Neuronal stem cell (in vitro differentiated cells): ENCODE measurements at regions not wholly inside any gene's neighbourhood (a gene's known extent, or its start where the extent isn't known, plus 50 kb on each side); places are given as distances from the start of the nearest gene placed in this dataset.
A peak's percentile ranks its signal among the peaks of the same experiment; 100 is the strongest.

Experiments
- DNase-seq: peaks from one replicate; pipeline ENCODE4 v3.0.0-alpha.2; 2013; ENCODE audit warnings: low spot score
- H2AFZ ChIP-seq: one replicate; pipeline ENCODE4 v1.6.1; 2013; ENCODE audit warnings: mild to moderate bottlenecking, low read length, inconsistent platforms
- H2AK5ac ChIP-seq: 2 replicates; pipeline ENCODE4 v1.6.1; 2013; ENCODE audit warnings: low read depth, mild to moderate bottlenecking, inconsistent platforms, low read length, moderate library complexity, mixed read lengths
- H2BK120ac ChIP-seq: 2 replicates; pipeline ENCODE4 v1.6.1; 2013; ENCODE audit warnings: low read depth, mild to moderate bottlenecking, inconsistent platforms, low read length, moderate library complexity, mixed read lengths
- H2BK12ac ChIP-seq: one replicate; pipeline ENCODE4 v1.6.1; 2013; ENCODE audit warnings: low read length, inconsistent platforms
- H2BK15ac ChIP-seq: 2 replicates; pipeline ENCODE4 v1.6.1; 2013; ENCODE audit warnings: mild to moderate bottlenecking, low read length, inconsistent platforms, mixed read lengths
- H2BK5ac ChIP-seq: one replicate; pipeline ENCODE4 v1.6.1; 2013; ENCODE audit warnings: inconsistent platforms, mild to moderate bottlenecking, low read length, moderate library complexity
- H3K14ac ChIP-seq: one replicate; pipeline ENCODE4 v1.6.1; 2013; ENCODE audit warnings: low read length, inconsistent platforms
- H3K18ac ChIP-seq: 2 replicates; pipeline ENCODE4 v1.6.1; 2013; ENCODE audit warnings: low read length, inconsistent platforms
- H3K23ac ChIP-seq: 2 replicates; pipeline ENCODE4 v1.6.1; 2013; ENCODE audit warnings: low read depth, mild to moderate bottlenecking, mixed read lengths, low read length, inconsistent platforms; ENCODE audit not compliant: poor library complexity
- H3K27ac ChIP-seq: replicated peaks from 3 replicates; pipeline ENCODE4 v1.5.1; 2013; ENCODE audit warnings: low read length, inconsistent platforms
- H3K27me3 ChIP-seq, 3 experiments: 2 replicates each; pipeline ENCODE4 v1.6.1; 2013; ENCODE audit warnings: low read length in 3 of 3, mild to moderate bottlenecking in 2 of 3, inconsistent platforms in 1 of 3, low read depth in 1 of 3, mixed read lengths in 1 of 3, moderate library complexity in 1 of 3; ENCODE audit not compliant: control insufficient read depth in 3 of 3, insufficient read depth in 3 of 3
- H3K36me3 ChIP-seq, 2 donors: replicated peaks in 1 of 2; 2 replicates each; pipeline ENCODE4 v1.6.1; 2013; ENCODE audit warnings: low read length in 2 of 2; ENCODE audit not compliant: control insufficient read depth in 2 of 2, insufficient read depth in 2 of 2
- H3K4ac ChIP-seq: 2 replicates; pipeline ENCODE4 v1.6.1; 2013; ENCODE audit warnings: inconsistent platforms, mild to moderate bottlenecking, low read length, moderate library complexity
- H3K4me1 ChIP-seq, 2 donors: 1 replicate in 1 of 2; 2 replicates in 1 of 2; pipeline ENCODE4 v1.6.1; 2013; ENCODE audit warnings: low read length in 2 of 2, low read depth in 1 of 2; ENCODE audit not compliant: control insufficient read depth in 2 of 2, insufficient read depth in 1 of 2
- H3K4me2 ChIP-seq: one replicate; pipeline ENCODE4 v1.6.1; 2013; ENCODE audit warnings: mild to moderate bottlenecking, low read length, inconsistent platforms; ENCODE audit not compliant: insufficient read depth, poor library complexity, severe bottlenecking
- H3K4me3 ChIP-seq, 2 donors: 2 replicates each; pipeline ENCODE4 v1.5.1; 2013; ENCODE audit warnings: low read length in 2 of 2, mild to moderate bottlenecking in 2 of 2, inconsistent platforms in 1 of 2, moderate library complexity in 1 of 2
- H3K79me1 ChIP-seq: one replicate; pipeline ENCODE4 v1.6.1; 2013; ENCODE audit warnings: low read depth, mild to moderate bottlenecking, inconsistent platforms, low read length, moderate library complexity
- H3K9ac ChIP-seq: one replicate; pipeline ENCODE4 v1.6.1; 2013; ENCODE audit warnings: mild to moderate bottlenecking, low read depth, low read length, inconsistent platforms; ENCODE audit not compliant: poor library complexity
- H3K9me3 ChIP-seq, 2 donors: replicated peaks in 1 of 2; 2 replicates each; pipeline versions ENCODE3 to v1.6.1; 2013; ENCODE audit warnings: low read length in 2 of 2, mild to moderate bottlenecking in 2 of 2, inconsistent platforms in 1 of 2, low read depth in 1 of 2, mixed read lengths in 1 of 2, moderate library complexity in 1 of 2; ENCODE audit not compliant: control insufficient read depth in 2 of 2, insufficient read depth in 1 of 2
- H4K8ac ChIP-seq: one replicate; pipeline ENCODE4 v1.6.1; 2013; ENCODE audit warnings: low read depth, mild to moderate bottlenecking, inconsistent platforms, low read length, moderate library complexity
- H4K91ac ChIP-seq: one replicate; pipeline ENCODE4 v1.6.1; 2013; ENCODE audit warnings: low read length, low read depth, mild to moderate bottlenecking, inconsistent platforms; ENCODE audit not compliant: poor library complexity
- WGBS, 2 donors: extraction: QIAGEN DNeasy Blood & Tissue Kit; methylation state at CpG; one replicate each; pipeline ENCODE4 v1.1.7; 2013; ENCODE audit warnings: missing lambda C conversion rate in 2 of 2, mixed read lengths in 1 of 2; ENCODE audit not compliant: insufficient read length in 2 of 2, insufficient replicate concordance in 1 of 2; ENCODE audit errors: extremely low coverage in 2 of 2; 5-methylcytosine and 5-hydroxymethylcytosine counted together

- H2AK5ac ChIP-seq: no peak overlapping the region
- H2BK5ac ChIP-seq: no peak overlapping the region
- no peak overlapping the region for H3K14ac ChIP-seq
- H4K8ac ChIP-seq: no peak overlapping the region
- no peak overlapping the region for H2BK12ac ChIP-seq
- no peak overlapping the region for H3K27ac ChIP-seq
- WGBS, 2 donors: no CpG with 5 or more reads among the region's 4 CpGs
- no peak overlapping the region for H2AFZ ChIP-seq
- H3K4ac ChIP-seq: no peak overlapping the region
- no peaks in the 10 kb centered on the region for H3K36me3 ChIP-seq
- no peak overlapping the region for H3K23ac ChIP-seq
- peaks cover 0 to 34% (median 0%) of the 10 kb centered on the region in 3 experiments for H3K27me3 ChIP-seq
- H2BK120ac ChIP-seq: no peak overlapping the region
- no peaks in the 10 kb centered on the region for H3K9me3 ChIP-seq
- no peak overlapping the region for H4K91ac ChIP-seq
- H3K18ac ChIP-seq: no peak overlapping the region
- DNase-seq: peak; percentile 18
- H3K4me2 ChIP-seq: no peak overlapping the region
- H3K79me1 ChIP-seq: no peaks in the 10 kb centered on the region
- H2BK15ac ChIP-seq: no peak overlapping the region
- no peak overlapping the region for H3K4me3 ChIP-seq
- peaks cover 9 to 23% of the 10 kb centered on the region in 2 donors for H3K4me1 ChIP-seq
- H3K9ac ChIP-seq: no peak overlapping the region
Measured at GRCh38 chr2:148577845-148578492, 66.6 kb upstream of the EPC2 start.

GRCh38 chr2:148578493-148578884 is 66.1 kb upstream of the EPC2 start:
- no peak overlapping the region for H2AK5ac ChIP-seq
- H3K18ac ChIP-seq: no peak overlapping the region
- no peak overlapping the region for H3K14ac ChIP-seq
- H3K9me3 ChIP-seq: no peaks in the 10 kb centered on the region
- H3K36me3 ChIP-seq: no peaks in the 10 kb centered on the region
- H4K8ac ChIP-seq: no peak overlapping the region
- H3K4me2 ChIP-seq: no peak overlapping the region
- H3K79me1 ChIP-seq: no peaks in the 10 kb centered on the region
- peak overlapping the region; percentile 0 for H2AFZ ChIP-seq
- no peak overlapping the region for H3K4ac ChIP-seq
- DNase-seq: no peak
- H3K27ac ChIP-seq: no peak overlapping the region
- H2BK12ac ChIP-seq: no peak overlapping the region
- H4K91ac ChIP-seq: no peak overlapping the region
- peaks cover 9 to 23% of the 10 kb centered on the region in 2 donors for H3K4me1 ChIP-seq
- no peak overlapping the region for H3K9ac ChIP-seq
- H2BK5ac ChIP-seq: no peak overlapping the region
- WGBS, 2 donors: no CpG with 5 or more reads among the region's 1 CpG
- no peak overlapping the region for H2BK120ac ChIP-seq
- H3K4me3 ChIP-seq: no peak overlapping the region
- H3K27me3 ChIP-seq: peaks cover 0 to 34% (median 0%) of the 10 kb centered on the region in 3 experiments
- no peak overlapping the region for H3K23ac ChIP-seq
- no peak overlapping the region for H2BK15ac ChIP-seq

GRCh38 chr2:148582679-148583511 is 61.7 kb upstream of the EPC2 start:
- Histone ChIP-seq H3K4me3 (no peak overlapping the region), H3K18ac (no peak overlapping the region), H2BK15ac (no peak overlapping the region), H4K8ac (no peak overlapping the region), H3K14ac (no peak overlapping the region), H3K27me3 (peaks cover 0 to 10% (median 0%) of the 10 kb centered on the region in 3 experiments), H2AK5ac (no peak overlapping the region), H3K23ac (no peak overlapping the region), H3K27ac (no peak overlapping the region), H3K36me3 (no peaks in the 10 kb centered on the region), H4K91ac (no peak overlapping the region), H2BK120ac (no peak overlapping the region), H2BK5ac (no peak overlapping the region), H3K9me3 (no peaks in the 10 kb centered on the region), H2AFZ (no peak overlapping the region), H3K4me2 (no peak overlapping the region), H3K4ac (no peak overlapping the region), H3K4me1 (peaks cover 9 to 15% of the 10 kb centered on the region in 2 donors), H3K79me1 (no peaks in the 10 kb centered on the region), H3K9ac (no peak overlapping the region), H2BK12ac (no peak overlapping the region)
- WGBS, 2 donors: no CpG with 5 or more reads among the region's 2 CpGs
- DNase-seq: no peak

GRCh38 chr2:148585696-148586095 is 58.9 kb upstream of the EPC2 start:
- Histone ChIP-seq H4K8ac (no peak overlapping the region), H3K79me1 (no peaks in the 10 kb centered on the region), H2BK120ac (no peak overlapping the region), H3K9me3 (no peaks in the 10 kb centered on the region), H4K91ac (no peak overlapping the region), H3K4me3 (no peak overlapping the region), H2BK15ac (no peak overlapping the region), H3K27ac (no peak overlapping the region), H3K4ac (no peak overlapping the region), H3K9ac (no peak overlapping the region), H2AFZ (no peak overlapping the region), H3K4me1 (peaks cover 0 to 3% of the 10 kb centered on the region in 2 donors), H2AK5ac (no peak overlapping the region), H3K14ac (no peak overlapping the region), H2BK5ac (no peak overlapping the region), H3K36me3 (no peaks in the 10 kb centered on the region), H2BK12ac (no peak overlapping the region), H3K27me3 (peaks cover 0 to 4% (median 0%) of the 10 kb centered on the region in 3 experiments), H3K4me2 (no peak overlapping the region), H3K18ac (no peak overlapping the region), H3K23ac (no peak overlapping the region)
- no CpG with 5 or more reads among the region's 4 CpGs for WGBS, 2 donors
- DNase-seq: no peak
